Neural crest cell (in vitro differentiated cells): ENCODE measurements at regions not wholly inside any gene's neighbourhood (a gene's known extent, or its start where the extent isn't known, plus 50 kb on each side); places are given as distances from the start of the nearest gene placed in this dataset.

Experiments used
- DNase-seq: peaks from one replicate; pipeline ENCODE4 v3.0.0; 2021; ENCODE audit warnings: low read depth, mixed read lengths, low spot score
- H3K27ac Mint-ChIP-seq: one replicate; pipeline ENCODE4 v1.8.0; 2021; ENCODE audit warnings: mild to moderate bottlenecking, mixed read lengths; ENCODE audit not compliant: unreplicated experiment
- H3K27me3 Mint-ChIP-seq: 2 replicates; pipeline ENCODE4 v1.8.0; 2021; ENCODE audit warnings: low read depth, mild to moderate bottlenecking, mixed read lengths
- H3K36me3 Mint-ChIP-seq: 2 replicates; pipeline ENCODE4 v1.8.0; 2021; ENCODE audit warnings: low read depth, mild to moderate bottlenecking, mixed read lengths
- H3K4me1 Mint-ChIP-seq: 2 replicates; pipeline ENCODE4 v1.8.0; 2021; ENCODE audit warnings: mixed read lengths
- H3K4me3 Mint-ChIP-seq: one replicate; pipeline ENCODE4 v1.8.0; 2021; ENCODE audit warnings: mild to moderate bottlenecking, mixed read lengths
- H3K9me3 Mint-ChIP-seq: 2 replicates; pipeline ENCODE4 v1.8.0; 2021; ENCODE audit warnings: mixed read lengths
- TF ChIP-seq, protein P1 (sequence below): fragments of 200-600 bp; sonication (generic); conservative IDR thresholded peaks from 2 replicates; pipeline ENCODE4 v1.5.0; 2021; ENCODE audit warnings: antibody characterized with exemption, mild to moderate bottlenecking

DNA sequence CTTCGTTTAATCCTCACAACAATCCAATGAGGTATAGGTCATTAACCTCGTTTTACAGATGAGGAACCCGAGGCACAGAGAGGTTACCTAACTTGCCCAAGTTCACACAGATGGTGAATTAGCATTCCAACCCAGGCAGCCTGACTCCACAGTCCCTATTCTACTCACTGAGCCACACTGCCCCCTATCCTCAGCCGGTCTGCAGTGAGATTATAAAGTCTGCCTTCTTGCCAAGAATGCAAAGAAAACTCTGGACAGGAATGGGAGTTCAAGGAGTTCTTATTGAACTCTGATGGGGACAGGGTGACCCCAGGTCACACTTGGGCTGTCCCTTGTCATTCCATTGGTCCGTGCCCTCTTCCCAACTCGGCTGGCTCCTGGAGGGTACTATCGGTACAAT, 94.0 kb upstream of the KCNK12 start:
- no peak overlapping the region for H3K4me3 Mint-ChIP-seq
- no peaks in the 10 kb centered on the region for H3K27me3 Mint-ChIP-seq

DNA sequence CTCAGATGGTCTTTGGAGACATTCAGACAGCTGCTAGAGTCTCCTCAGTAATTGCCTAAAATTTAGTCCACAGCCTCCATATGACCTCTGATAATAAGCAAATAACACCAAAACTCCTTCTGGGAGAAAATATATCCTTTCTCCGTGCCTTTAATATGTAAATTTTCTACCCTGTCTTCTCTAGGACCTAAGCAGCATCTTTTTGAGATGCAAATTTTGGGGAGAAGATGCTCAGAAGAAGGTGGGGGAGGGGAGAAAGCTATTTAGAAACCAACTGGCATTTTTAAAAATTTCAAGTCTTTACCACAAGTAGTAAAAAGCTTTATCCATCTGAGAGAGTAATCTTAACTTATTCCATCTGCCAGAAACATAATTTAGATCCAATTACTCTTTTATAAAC, 91.8 kb upstream of the KCNK12 start:
- TF ChIP-seq, protein P1, sequence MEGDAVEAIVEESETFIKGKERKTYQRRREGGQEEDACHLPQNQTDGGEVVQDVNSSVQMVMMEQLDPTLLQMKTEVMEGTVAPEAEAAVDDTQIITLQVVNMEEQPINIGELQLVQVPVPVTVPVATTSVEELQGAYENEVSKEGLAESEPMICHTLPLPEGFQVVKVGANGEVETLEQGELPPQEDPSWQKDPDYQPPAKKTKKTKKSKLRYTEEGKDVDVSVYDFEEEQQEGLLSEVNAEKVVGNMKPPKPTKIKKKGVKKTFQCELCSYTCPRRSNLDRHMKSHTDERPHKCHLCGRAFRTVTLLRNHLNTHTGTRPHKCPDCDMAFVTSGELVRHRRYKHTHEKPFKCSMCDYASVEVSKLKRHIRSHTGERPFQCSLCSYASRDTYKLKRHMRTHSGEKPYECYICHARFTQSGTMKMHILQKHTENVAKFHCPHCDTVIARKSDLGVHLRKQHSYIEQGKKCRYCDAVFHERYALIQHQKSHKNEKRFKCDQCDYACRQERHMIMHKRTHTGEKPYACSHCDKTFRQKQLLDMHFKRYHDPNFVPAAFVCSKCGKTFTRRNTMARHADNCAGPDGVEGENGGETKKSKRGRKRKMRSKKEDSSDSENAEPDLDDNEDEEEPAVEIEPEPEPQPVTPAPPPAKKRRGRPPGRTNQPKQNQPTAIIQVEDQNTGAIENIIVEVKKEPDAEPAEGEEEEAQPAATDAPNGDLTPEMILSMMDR, result no peak
- Mint-ChIP-seq H3K9me3 (no peaks in the 10 kb centered on the region), H3K27ac (no peak overlapping the region), H3K4me1 (peaks cover 11% of the 10 kb centered on the region), H3K4me3 (no peak overlapping the region), H3K36me3 (no peaks in the 10 kb centered on the region), H3K27me3 (no peaks in the 10 kb centered on the region)
- no peak for DNase-seq

More for the DNA sequence above, 94.0 kb upstream of the KCNK12 start:
- TF ChIP-seq, protein P1, result no peak
- Mint-ChIP-seq H3K9me3 (no peaks in the 10 kb centered on the region), H3K4me1 (peaks cover 11% of the 10 kb centered on the region), H3K27ac (no peak overlapping the region), H3K36me3 (no peaks in the 10 kb centered on the region)
- no peak for DNase-seq

DNA sequence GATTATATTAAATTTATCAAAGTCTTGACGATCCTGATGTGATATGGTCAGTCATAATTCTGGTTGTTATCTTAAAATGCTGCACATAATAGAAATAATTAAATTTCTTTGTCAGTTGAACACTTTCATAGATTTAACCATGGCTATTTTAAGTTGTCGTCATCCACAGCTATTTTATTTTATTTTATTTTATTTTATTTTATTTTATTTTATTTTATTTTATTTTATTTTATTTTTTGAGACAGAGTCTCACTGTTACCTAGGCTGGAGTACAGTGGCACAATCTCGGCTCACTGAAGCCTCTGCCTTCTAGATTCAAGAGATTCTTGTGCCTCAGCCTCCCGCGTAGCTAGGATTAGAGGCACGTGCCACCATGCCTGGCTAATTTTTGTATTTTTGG, 90.5 kb upstream of the KCNK12 start:
- Mint-ChIP-seq H3K4me3 (no peak overlapping the region), H3K9me3 (no peaks in the 10 kb centered on the region), H3K27me3 (no peaks in the 10 kb centered on the region), H3K27ac (no peak overlapping the region), H3K36me3 (no peaks in the 10 kb centered on the region), H3K4me1 (peaks cover 11% of the 10 kb centered on the region)
- TF ChIP-seq, protein P1, result no peak
- no peak for DNase-seq

DNA sequence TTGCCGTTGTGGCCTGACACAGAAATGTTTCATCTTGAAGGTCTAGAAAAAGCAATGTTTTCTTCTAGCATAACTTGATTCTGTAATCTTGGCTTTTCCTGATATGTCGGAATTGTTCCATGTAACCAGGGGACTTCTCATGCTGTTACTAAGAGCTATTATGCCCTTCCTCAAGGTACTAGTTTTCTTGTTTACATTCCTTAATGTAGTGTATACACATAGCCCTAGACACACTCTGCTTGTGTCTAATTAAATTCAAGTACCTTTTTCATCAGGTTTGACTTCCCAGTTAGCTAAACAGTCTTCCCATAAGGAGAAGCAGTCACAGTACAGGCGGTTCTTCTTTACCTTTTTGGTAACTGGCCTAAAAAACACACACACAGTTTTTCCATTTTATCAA, 89.4 kb upstream of the KCNK12 start:
- Mint-ChIP-seq H3K27me3 (no peaks in the 10 kb centered on the region), H3K36me3 (no peaks in the 10 kb centered on the region), H3K4me1 (peaks cover 11% of the 10 kb centered on the region), H3K9me3 (no peaks in the 10 kb centered on the region), H3K27ac (no peak overlapping the region), H3K4me3 (no peak overlapping the region)
- TF ChIP-seq, protein P1, result no peak
- DNase-seq, result no peak

DNA sequence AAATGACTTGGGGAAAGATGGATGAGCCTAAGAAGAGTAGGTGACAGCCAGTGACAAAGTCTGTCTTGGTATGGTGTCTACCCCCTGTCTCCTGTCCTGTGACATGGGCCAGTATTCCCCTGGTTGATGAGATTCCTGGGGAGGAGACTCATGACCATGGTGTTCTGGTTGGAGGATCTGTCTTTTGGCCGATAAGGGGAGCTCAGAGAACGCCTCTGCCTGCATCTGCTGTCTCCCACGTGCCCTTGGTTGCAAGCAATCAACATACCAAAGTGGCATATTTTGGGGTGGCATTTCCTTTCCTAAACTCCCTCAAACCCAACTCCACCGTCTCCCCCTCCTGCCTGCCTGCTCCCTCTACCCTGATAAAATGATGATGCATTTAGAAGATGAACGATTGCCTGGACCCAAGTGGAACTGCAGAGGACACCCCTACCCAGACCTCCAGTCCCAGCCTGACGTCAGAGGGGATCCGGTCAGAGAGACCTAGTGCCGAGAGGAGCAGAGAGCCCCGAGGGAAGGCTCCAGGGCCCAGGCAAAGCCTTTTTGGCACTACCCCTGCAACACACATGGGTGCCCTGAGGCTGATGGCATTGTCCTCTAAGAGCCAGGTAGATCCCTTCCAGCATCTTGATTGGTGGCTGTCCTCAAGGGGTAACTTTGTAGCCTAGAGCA, 88.0 kb upstream of the KCNK12 start:
- DNase-seq, result no peak
- no peak overlapping the region for H3K4me3 Mint-ChIP-seq
- no peaks in the 10 kb centered on the region for H3K36me3 Mint-ChIP-seq
- TF ChIP-seq, protein P1, result no peak
- H3K27ac Mint-ChIP-seq, result no peak overlapping the region
- no peaks in the 10 kb centered on the region for H3K27me3 Mint-ChIP-seq
- H3K9me3 Mint-ChIP-seq, result no peaks in the 10 kb centered on the region
- peaks cover 19% of the 10 kb centered on the region for H3K4me1 Mint-ChIP-seq
